GM23338 (cell line): ENCODE measurements at regions not wholly inside any gene's neighbourhood (a gene's known extent, or its start where the extent isn't known, plus 50 kb on each side); places are given as distances from the start of the nearest gene placed in this dataset.

Source experiments
- CTCF ChIP-seq, 2 experiments: fragments of 200-600 bp in 1 of 2; sonication (generic) in 1 of 2; conservative IDR thresholded peaks; 2 replicates each; pipeline versions ENCODE4 v1.5.1 to v1.6.1; 2016 to 2017; ENCODE audit warnings: antibody characterized with exemption in 2 of 2, low read depth in 2 of 2, mild to moderate bottlenecking in 2 of 2, moderate library complexity in 1 of 2
- EZH2 ChIP-seq: fragments of 200-600 bp; sonication (generic); IDR thresholded peaks from one replicate; pipeline ENCODE4 v1.8.0; 2017; ENCODE audit warnings: antibody characterized with exemption, mild to moderate bottlenecking, low read depth; ENCODE audit not compliant: unreplicated experiment
- EZH2phosphoT487 ChIP-seq: fragments of 200-600 bp; sonication (generic); IDR thresholded peaks from one replicate; pipeline ENCODE4 v1.8.1; 2018; ENCODE audit warnings: antibody characterized with exemption; ENCODE audit not compliant: unreplicated experiment
- POLR2AphosphoS5 ChIP-seq: IDR thresholded peaks from 2 replicates; pipeline ENCODE4 v1.6.1; 2016; ENCODE audit warnings: antibody characterized with exemption, low read depth
- REST ChIP-seq: IDR thresholded peaks from one replicate; pipeline ENCODE4 v1.6.1; 2018; ENCODE audit warnings: antibody characterized with exemption; ENCODE audit not compliant: unreplicated experiment
- TF ChIP-seq, protein P1 (sequence below): IDR thresholded peaks from 2 replicates; pipeline ENCODE4 v1.6.1; 2016; ENCODE audit warnings: antibody characterized with exemption

DNA sequence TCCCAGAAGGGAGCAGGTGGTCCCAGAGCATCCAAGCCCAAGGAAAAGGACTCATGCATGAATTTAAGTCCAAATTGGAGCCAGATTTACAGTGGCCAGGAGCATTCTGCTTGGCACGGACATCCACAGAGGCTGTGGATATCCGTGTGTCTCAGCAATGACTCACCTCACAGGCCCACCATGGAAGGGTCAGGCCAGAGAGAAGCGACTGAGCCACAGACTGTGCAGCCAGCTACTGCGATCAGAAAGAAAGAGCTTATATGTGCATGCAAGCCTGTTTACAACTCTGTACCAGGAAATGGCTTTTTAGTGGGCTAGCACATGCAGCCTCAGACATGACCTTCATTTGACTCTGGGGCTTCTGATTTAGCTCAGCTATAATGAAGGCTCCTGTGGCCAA, 231.0 kb downstream of the C16orf95 start:
- TF ChIP-seq CTCF (conservative IDR thresholded peaks at IDR 0.05; ENCODE audit: low read depth in 2 of 2): no peak
- TF ChIP-seq EZH2: no peak
- TF ChIP-seq, protein P1, sequence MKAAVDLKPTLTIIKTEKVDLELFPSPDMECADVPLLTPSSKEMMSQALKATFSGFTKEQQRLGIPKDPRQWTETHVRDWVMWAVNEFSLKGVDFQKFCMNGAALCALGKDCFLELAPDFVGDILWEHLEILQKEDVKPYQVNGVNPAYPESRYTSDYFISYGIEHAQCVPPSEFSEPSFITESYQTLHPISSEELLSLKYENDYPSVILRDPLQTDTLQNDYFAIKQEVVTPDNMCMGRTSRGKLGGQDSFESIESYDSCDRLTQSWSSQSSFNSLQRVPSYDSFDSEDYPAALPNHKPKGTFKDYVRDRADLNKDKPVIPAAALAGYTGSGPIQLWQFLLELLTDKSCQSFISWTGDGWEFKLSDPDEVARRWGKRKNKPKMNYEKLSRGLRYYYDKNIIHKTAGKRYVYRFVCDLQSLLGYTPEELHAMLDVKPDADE: no peak
- no peak for TF ChIP-seq POLR2AphosphoS5
- no peak for TF ChIP-seq EZH2phosphoT487
- TF ChIP-seq REST: no peak
